Keratinocyte (primary cell): ENCODE measurements at regions not wholly inside any gene's neighbourhood (a gene's known extent, or its start where the extent isn't known, plus 50 kb on each side); places are given as distances from the start of the nearest gene placed in this dataset.

ENCODE experiments used
- DNase-seq: peaks from one replicate; pipeline ENCODE4 v3.0.0-alpha.2; 2011; ENCODE audit warnings: low read depth, missing footprints, low spot score
- FAIRE-seq: peaks from 2 replicates; lab custom pipeline; 2011; peaks lifted over from hg19 to GRCh38; lab: Jason Lieb, UNC
- H2AFZ ChIP-seq: 2 replicates; pipeline ENCODE4 v1.6.0; 2012; ENCODE audit warnings: low read length, control low read depth, inconsistent platforms; ENCODE audit not compliant: control insufficient read depth
- H3K27ac ChIP-seq: 2 replicates; pipeline ENCODE4 v1.5.1; 2011; ENCODE audit warnings: low read length; ENCODE audit not compliant: control insufficient read depth, insufficient read depth
- H3K27me3 ChIP-seq: 3 replicates; pipeline ENCODE4 v1.6.0; 2011; ENCODE audit warnings: low read length; ENCODE audit not compliant: control insufficient read depth, insufficient read depth; ENCODE audit errors: extremely low read depth
- H3K36me3 ChIP-seq, 2 experiments: 2 replicates in 1 of 2; 3 replicates in 1 of 2; pipeline ENCODE4 v1.5.1; 2011; ENCODE audit warnings: low read length in 2 of 2, mild to moderate bottlenecking in 1 of 2; ENCODE audit not compliant: control insufficient read depth in 2 of 2, insufficient read depth in 2 of 2; ENCODE audit errors: extremely low read depth in 1 of 2
- H3K4me1 ChIP-seq: 3 replicates; pipeline ENCODE4 v1.5.1; 2011; ENCODE audit warnings: low read length; ENCODE audit not compliant: control insufficient read depth, insufficient read depth; ENCODE audit errors: extremely low read depth
- H3K4me2 ChIP-seq: 3 replicates; pipeline ENCODE4 v1.6.0; 2011; ENCODE audit warnings: low read depth, low read length; ENCODE audit not compliant: control insufficient read depth, insufficient read depth; ENCODE audit errors: extremely low read depth
- H3K4me3 ChIP-seq, 3 experiments: fragments of 200-600 bp in 1 of 3; sonication (generic) in 1 of 3; 2 replicates in 2 of 3; 3 replicates in 1 of 3; pipeline ENCODE4 v1.5.1; 2011 to 2016; ENCODE audit warnings: low read length in 3 of 3, mild to moderate bottlenecking in 3 of 3, control low read depth in 2 of 3, inconsistent platforms in 1 of 3, low read depth in 1 of 3, mixed read lengths in 1 of 3, mixed run types in 1 of 3, moderate library complexity in 1 of 3; ENCODE audit not compliant: control insufficient read depth in 2 of 3, insufficient read depth in 2 of 3; ENCODE audit errors: extremely low read depth in 1 of 3
- H3K79me2 ChIP-seq: 2 replicates; pipeline ENCODE4 v1.6.0; 2012; ENCODE audit warnings: low read length; ENCODE audit not compliant: control insufficient read depth, insufficient read depth
- H3K9ac ChIP-seq: 3 replicates; pipeline ENCODE4 v1.6.0; 2011; ENCODE audit warnings: low read length; ENCODE audit not compliant: control insufficient read depth, insufficient read depth; ENCODE audit errors: extremely low read depth
- H3K9me1 ChIP-seq: 3 replicates; pipeline ENCODE4 v1.6.0; 2011; ENCODE audit warnings: low read length; ENCODE audit not compliant: control insufficient read depth, insufficient read depth; ENCODE audit errors: extremely low read depth
- H3K9me3 ChIP-seq: 2 replicates; pipeline ENCODE4 v1.5.1; 2012; ENCODE audit warnings: low read depth, low read length; ENCODE audit not compliant: control insufficient read depth
- H4K20me1 ChIP-seq: 3 replicates; pipeline ENCODE4 v1.6.0; 2011; ENCODE audit warnings: low read length; ENCODE audit not compliant: control insufficient read depth, insufficient read depth; ENCODE audit errors: extremely low read depth
- EZH2 ChIP-seq: IDR thresholded peaks from one replicate; pipeline ENCODE4 v1.6.1; 2012; ENCODE audit warnings: inconsistent platforms, mild to moderate bottlenecking, low read length, moderate library complexity
- dilution Hi-C: fragments of 300-500 bp; cut with MboI; formaldehyde crosslinking; loops from one replicate; pipeline ENCODE4 v1.7.0; 2020; ENCODE audit warnings: low sequenced_read_pairs; ENCODE audit not compliant: extremely low pct_ligation_motif_present
- TF ChIP-seq, protein P1 (sequence below), 3 experiments: IDR thresholded peaks in 1 of 3; conservative IDR thresholded peaks in 1 of 3; optimal IDR thresholded peaks in 1 of 3; 2 replicates in 2 of 3; 3 replicates in 1 of 3; pipeline versions ENCODE3 to v1.5.1; 2011; ENCODE audit warnings: low read length in 3 of 3, mild to moderate bottlenecking in 3 of 3, moderate library complexity in 2 of 3, control low read depth in 1 of 3, inconsistent platforms in 1 of 3; ENCODE audit not compliant: insufficient read depth in 2 of 3; ENCODE audit errors: extremely low read depth in 1 of 3

GRCh38 chr9:74413876-74414275 lies 83.3 kb upstream of the RORB start:
- Histone ChIP-seq H4K20me1 (no peaks in the 10 kb centered on the region), H3K36me3 (no peaks in the 10 kb centered on the region), H2AFZ (no peak overlapping the region), H3K4me1 (peaks cover 4% of the 10 kb centered on the region), H3K9me3 (no peaks in the 10 kb centered on the region), H3K27me3 (no peaks in the 10 kb centered on the region), H3K9ac (no peak overlapping the region), H3K4me2 (no peak overlapping the region), H3K79me2 (no peaks in the 10 kb centered on the region), H3K9me1 (no peaks in the 10 kb centered on the region), H3K4me3 (no peak overlapping the region), H3K27ac (no peak overlapping the region)
- dilution Hi-C loops = no loop called here
- TF ChIP-seq EZH2 = no peak
- TF ChIP-seq, protein P1, sequence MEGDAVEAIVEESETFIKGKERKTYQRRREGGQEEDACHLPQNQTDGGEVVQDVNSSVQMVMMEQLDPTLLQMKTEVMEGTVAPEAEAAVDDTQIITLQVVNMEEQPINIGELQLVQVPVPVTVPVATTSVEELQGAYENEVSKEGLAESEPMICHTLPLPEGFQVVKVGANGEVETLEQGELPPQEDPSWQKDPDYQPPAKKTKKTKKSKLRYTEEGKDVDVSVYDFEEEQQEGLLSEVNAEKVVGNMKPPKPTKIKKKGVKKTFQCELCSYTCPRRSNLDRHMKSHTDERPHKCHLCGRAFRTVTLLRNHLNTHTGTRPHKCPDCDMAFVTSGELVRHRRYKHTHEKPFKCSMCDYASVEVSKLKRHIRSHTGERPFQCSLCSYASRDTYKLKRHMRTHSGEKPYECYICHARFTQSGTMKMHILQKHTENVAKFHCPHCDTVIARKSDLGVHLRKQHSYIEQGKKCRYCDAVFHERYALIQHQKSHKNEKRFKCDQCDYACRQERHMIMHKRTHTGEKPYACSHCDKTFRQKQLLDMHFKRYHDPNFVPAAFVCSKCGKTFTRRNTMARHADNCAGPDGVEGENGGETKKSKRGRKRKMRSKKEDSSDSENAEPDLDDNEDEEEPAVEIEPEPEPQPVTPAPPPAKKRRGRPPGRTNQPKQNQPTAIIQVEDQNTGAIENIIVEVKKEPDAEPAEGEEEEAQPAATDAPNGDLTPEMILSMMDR (optimal IDR thresholded peaks at IDR 0.05 in 1 of 3, IDR thresholded peaks at IDR 0.05 in 1 of 3, conservative IDR thresholded peaks at IDR 0.05 in 1 of 3; ENCODE audit: extremely low read depth in 1 of 3, insufficient read depth in 2 of 3, low read length in 3 of 3) = no peak
- no peak for FAIRE-seq
- DNase-seq = no peak

DNA sequence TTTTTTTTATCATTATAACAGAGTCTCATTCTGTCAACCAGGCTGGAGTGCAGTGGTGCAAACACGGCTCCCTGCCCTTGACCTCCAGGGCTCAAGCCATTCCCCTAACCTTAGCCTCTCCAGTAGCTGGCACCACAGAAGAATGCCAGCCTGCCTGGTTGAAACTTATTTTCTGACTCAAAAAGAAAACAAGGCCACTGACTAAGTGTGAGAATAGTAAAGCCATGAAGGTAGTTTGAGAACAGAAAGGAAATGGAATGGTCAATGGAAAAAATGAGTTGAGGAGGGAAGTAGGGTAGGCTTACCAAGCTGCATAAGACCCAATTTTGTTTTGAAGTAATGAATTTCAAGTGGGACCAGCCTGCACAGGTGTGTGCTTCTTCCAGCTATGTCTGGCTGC lies 82.8 kb upstream of the RORB start:
- H2AFZ ChIP-seq = no peak overlapping the region
- no peaks in the 10 kb centered on the region for H3K27me3 ChIP-seq
- H3K4me1 ChIP-seq = peaks cover 4% of the 10 kb centered on the region
- dilution Hi-C loops = no loop called here
- no peaks in the 10 kb centered on the region for H3K36me3 ChIP-seq
- H3K9ac ChIP-seq = no peak overlapping the region
- no peaks in the 10 kb centered on the region for H4K20me1 ChIP-seq
- FAIRE-seq = no peak
- H3K9me3 ChIP-seq = no peaks in the 10 kb centered on the region
- no peaks in the 10 kb centered on the region for H3K9me1 ChIP-seq
- TF ChIP-seq, protein P1 (optimal IDR thresholded peaks at IDR 0.05 in 1 of 3, IDR thresholded peaks at IDR 0.05 in 1 of 3, conservative IDR thresholded peaks at IDR 0.05 in 1 of 3; ENCODE audit: extremely low read depth in 1 of 3, insufficient read depth in 2 of 3, low read length in 3 of 3) = no peak
- TF ChIP-seq EZH2 = no peak
- DNase-seq = no peak
- no peak overlapping the region for H3K4me3 ChIP-seq
- H3K4me2 ChIP-seq = no peak overlapping the region
- no peaks in the 10 kb centered on the region for H3K79me2 ChIP-seq
- H3K27ac ChIP-seq = no peak overlapping the region
